A549 (cell line): ENCODE measurements at regions not wholly inside any gene's neighbourhood (a gene's known extent, or its start where the extent isn't known, plus 50 kb on each side); places are given as distances from the start of the nearest gene placed in this dataset.

Experiments
- CHD4 ChIP-seq: fragments of 200-600 bp; sonication (generic); IDR thresholded peaks from 2 replicates; pipeline ENCODE4 v1.6.1; 2016; ENCODE audit warnings: antibody characterized with exemption, mild to moderate bottlenecking, borderline replicate concordance
- CTCF ChIP-seq: fragments of >200 bp; sonication (Bioruptor Twin); formaldehyde crosslinking; IDR thresholded peaks from 3 replicates; pipeline ENCODE4 v1.5.1; 2016
- EP300 ChIP-seq, 2 experiments: fragments of >200 bp; sonication (Bioruptor Twin); formaldehyde crosslinking; IDR thresholded peaks; 2 replicates in 1 of 2; 3 replicates in 1 of 2; pipeline ENCODE4 v1.6.1; 2016 to 2017
- ESRRA ChIP-seq: fragments of 150-350 bp; IDR thresholded peaks from 2 replicates; pipeline ENCODE4 v1.6.1; 2014; ENCODE audit warnings: mild to moderate bottlenecking, low read length, borderline replicate concordance
- MAFK ChIP-seq: fragments of 450-650 bp; IDR thresholded peaks from 2 replicates; pipeline ENCODE4 v1.6.1; 2014; ENCODE audit not compliant: partially characterized antibody
- MAZ ChIP-seq: fragments of 150-350 bp; IDR thresholded peaks from 2 replicates; pipeline ENCODE4 v1.6.1; 2014; ENCODE audit warnings: antibody characterized with exemption, low read depth, low read length, borderline replicate concordance
- POLR2A ChIP-seq: IDR thresholded peaks from 2 replicates; pipeline ENCODE4 v1.6.1; 2012; ENCODE audit warnings: mild to moderate bottlenecking, low read length
- POLR2AphosphoS2 ChIP-seq: conservative IDR thresholded peaks from 2 replicates; pipeline ENCODE4 v1.6.1; 2012; ENCODE audit warnings: low read length, improper control_type of control experiment, inconsistent platforms
- RAD21 ChIP-seq, 2 experiments: fragments of >200 bp in 1 of 2; sonication (Bioruptor Twin) in 1 of 2; formaldehyde crosslinking in 1 of 2; IDR thresholded peaks in 1 of 2; conservative IDR thresholded peaks in 1 of 2; 2 replicates in 1 of 2; 3 replicates in 1 of 2; pipeline ENCODE4 v1.6.1; 2012 to 2018; ENCODE audit warnings: inconsistent platforms in 1 of 2
- RCOR1 ChIP-seq: fragments of 150-350 bp; IDR thresholded peaks from 2 replicates; pipeline ENCODE4 v1.6.1; 2014; ENCODE audit warnings: antibody characterized with exemption, low read length, low read depth
- TF ChIP-seq, protein P1 (sequence below): IDR thresholded peaks from 2 replicates; pipeline ENCODE4 v1.6.1; 2012
- TF ChIP-seq, protein P2 (sequence below): IDR thresholded peaks from 2 replicates; pipeline ENCODE4 v1.6.1; 2012
- TF ChIP-seq, protein P3 (sequence below): fragments of 200-600 bp; sonication (generic); IDR thresholded peaks from 2 replicates; pipeline ENCODE4 v1.6.1; 2016; ENCODE audit warnings: antibody characterized with exemption, mild to moderate bottlenecking, moderate library complexity

DNA sequence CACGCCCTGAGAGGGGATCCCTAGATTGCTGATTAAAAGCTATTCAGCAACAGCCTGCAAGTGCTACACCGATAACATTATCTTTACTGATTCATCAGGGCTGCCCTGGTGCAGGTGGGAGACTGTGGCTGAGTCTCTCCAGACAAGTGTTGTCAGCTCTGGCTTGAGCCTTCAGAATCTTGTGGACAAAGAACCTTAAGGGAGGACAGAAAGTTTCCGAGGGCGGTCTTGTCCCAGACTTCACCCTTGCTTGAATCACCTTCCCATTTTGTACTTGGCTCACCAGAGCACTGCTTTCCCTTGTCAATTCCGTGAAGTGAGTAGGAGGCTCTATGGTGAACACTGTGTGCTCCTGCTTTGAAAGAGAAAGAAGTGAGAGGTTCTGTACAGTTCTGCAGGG lies 88.6 kb upstream of the PCSK2 start:
- TF ChIP-seq CTCF, result no peak
- no peak for TF ChIP-seq MAFK
- TF ChIP-seq, protein P1, sequence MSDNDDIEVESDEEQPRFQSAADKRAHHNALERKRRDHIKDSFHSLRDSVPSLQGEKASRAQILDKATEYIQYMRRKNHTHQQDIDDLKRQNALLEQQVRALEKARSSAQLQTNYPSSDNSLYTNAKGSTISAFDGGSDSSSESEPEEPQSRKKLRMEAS, result no peak
- TF ChIP-seq, protein P2, sequence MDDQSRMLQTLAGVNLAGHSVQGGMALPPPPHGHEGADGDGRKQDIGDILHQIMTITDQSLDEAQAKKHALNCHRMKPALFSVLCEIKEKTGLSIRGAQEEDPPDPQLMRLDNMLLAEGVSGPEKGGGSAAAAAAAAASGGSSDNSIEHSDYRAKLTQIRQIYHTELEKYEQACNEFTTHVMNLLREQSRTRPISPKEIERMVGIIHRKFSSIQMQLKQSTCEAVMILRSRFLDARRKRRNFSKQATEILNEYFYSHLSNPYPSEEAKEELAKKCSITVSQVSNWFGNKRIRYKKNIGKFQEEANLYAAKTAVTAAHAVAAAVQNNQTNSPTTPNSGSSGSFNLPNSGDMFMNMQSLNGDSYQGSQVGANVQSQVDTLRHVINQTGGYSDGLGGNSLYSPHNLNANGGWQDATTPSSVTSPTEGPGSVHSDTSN, result no peak
- TF ChIP-seq, protein P3, sequence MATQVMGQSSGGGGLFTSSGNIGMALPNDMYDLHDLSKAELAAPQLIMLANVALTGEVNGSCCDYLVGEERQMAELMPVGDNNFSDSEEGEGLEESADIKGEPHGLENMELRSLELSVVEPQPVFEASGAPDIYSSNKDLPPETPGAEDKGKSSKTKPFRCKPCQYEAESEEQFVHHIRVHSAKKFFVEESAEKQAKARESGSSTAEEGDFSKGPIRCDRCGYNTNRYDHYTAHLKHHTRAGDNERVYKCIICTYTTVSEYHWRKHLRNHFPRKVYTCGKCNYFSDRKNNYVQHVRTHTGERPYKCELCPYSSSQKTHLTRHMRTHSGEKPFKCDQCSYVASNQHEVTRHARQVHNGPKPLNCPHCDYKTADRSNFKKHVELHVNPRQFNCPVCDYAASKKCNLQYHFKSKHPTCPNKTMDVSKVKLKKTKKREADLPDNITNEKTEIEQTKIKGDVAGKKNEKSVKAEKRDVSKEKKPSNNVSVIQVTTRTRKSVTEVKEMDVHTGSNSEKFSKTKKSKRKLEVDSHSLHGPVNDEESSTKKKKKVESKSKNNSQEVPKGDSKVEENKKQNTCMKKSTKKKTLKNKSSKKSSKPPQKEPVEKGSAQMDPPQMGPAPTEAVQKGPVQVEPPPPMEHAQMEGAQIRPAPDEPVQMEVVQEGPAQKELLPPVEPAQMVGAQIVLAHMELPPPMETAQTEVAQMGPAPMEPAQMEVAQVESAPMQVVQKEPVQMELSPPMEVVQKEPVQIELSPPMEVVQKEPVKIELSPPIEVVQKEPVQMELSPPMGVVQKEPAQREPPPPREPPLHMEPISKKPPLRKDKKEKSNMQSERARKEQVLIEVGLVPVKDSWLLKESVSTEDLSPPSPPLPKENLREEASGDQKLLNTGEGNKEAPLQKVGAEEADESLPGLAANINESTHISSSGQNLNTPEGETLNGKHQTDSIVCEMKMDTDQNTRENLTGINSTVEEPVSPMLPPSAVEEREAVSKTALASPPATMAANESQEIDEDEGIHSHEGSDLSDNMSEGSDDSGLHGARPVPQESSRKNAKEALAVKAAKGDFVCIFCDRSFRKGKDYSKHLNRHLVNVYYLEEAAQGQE, result no peak
- TF ChIP-seq EP300 (IDR thresholded peaks at IDR 0.05), result no peak
- TF ChIP-seq MAZ, result no peak
- TF ChIP-seq CHD4, result no peak
- no peak for TF ChIP-seq RAD21 (conservative IDR thresholded peaks at IDR 0.05 in 1 of 2, IDR thresholded peaks at IDR 0.05 in 1 of 2)
- no peak for TF ChIP-seq ESRRA
- no peak for TF ChIP-seq POLR2A
- no peak for TF ChIP-seq RCOR1
- TF ChIP-seq POLR2AphosphoS2, result no peak
